GM12872 (cell line): ENCODE measurements at regions not wholly inside any gene's neighbourhood (a gene's known extent, or its start where the extent isn't known, plus 50 kb on each side); places are given as distances from the start of the nearest gene placed in this dataset.

ENCODE experiments used
- TF ChIP-seq, protein P1 (sequence below): IDR thresholded peaks from 3 replicates; pipeline ENCODE4 v1.5.1; 2011; ENCODE audit warnings: low read depth, mild to moderate bottlenecking, low read length, moderate library complexity; ENCODE audit not compliant: insufficient read depth

GRCh38 chr2:42897358-42897757 is 105.0 kb upstream of the HAAO start:
- TF ChIP-seq, protein P1, sequence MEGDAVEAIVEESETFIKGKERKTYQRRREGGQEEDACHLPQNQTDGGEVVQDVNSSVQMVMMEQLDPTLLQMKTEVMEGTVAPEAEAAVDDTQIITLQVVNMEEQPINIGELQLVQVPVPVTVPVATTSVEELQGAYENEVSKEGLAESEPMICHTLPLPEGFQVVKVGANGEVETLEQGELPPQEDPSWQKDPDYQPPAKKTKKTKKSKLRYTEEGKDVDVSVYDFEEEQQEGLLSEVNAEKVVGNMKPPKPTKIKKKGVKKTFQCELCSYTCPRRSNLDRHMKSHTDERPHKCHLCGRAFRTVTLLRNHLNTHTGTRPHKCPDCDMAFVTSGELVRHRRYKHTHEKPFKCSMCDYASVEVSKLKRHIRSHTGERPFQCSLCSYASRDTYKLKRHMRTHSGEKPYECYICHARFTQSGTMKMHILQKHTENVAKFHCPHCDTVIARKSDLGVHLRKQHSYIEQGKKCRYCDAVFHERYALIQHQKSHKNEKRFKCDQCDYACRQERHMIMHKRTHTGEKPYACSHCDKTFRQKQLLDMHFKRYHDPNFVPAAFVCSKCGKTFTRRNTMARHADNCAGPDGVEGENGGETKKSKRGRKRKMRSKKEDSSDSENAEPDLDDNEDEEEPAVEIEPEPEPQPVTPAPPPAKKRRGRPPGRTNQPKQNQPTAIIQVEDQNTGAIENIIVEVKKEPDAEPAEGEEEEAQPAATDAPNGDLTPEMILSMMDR: no peak

DNA sequence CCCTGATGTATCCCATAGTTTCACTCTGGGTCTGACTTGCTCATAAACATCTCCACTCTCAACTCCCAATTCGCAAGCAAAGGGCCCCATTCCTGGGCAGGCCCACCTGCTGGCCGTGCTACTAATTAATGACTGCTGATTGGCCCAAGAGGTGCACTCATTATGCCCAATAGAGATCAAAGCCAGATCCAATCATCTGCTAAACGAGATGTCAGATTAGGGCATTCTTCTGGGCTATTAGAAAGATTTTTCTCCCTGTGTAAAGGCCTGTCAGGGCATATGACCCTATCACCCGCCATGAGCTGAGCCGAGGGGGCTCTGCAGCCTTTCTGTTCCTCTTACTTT is 103.4 kb upstream of the HAAO start:
- TF ChIP-seq, protein P1: no peak

DNA sequence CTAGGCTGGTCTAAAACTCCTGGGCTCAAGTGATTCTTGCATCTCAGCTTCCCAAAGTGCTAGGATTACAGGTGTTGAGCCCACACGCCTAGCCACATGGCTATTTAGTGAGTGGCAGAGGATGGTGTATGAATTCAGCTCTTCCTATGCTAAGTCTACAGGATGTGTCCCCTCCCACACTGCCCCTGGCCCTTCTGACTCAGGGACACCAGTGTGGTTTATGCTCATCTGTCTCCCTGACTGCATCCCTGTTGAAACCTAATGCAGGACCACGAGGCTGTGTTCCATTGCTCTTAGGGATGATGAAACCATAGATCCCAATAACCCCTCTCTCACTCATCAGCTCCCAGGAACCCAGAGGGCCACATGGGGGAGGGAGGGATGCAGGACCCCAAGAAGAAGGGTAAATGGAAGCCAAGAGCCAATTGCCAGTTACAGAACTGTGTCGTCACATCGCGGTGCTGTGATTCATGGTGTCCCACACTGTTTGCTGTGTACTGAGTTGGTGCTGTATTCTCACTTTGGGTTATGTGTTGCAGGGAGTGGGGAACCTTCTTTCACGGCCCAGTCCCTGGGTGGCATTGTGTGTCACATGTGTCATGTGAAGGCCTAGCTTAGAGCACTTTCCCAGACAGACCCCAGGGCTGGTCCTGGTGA is 102.9 kb upstream of the HAAO start:
- TF ChIP-seq, protein P1: no peak

DNA sequence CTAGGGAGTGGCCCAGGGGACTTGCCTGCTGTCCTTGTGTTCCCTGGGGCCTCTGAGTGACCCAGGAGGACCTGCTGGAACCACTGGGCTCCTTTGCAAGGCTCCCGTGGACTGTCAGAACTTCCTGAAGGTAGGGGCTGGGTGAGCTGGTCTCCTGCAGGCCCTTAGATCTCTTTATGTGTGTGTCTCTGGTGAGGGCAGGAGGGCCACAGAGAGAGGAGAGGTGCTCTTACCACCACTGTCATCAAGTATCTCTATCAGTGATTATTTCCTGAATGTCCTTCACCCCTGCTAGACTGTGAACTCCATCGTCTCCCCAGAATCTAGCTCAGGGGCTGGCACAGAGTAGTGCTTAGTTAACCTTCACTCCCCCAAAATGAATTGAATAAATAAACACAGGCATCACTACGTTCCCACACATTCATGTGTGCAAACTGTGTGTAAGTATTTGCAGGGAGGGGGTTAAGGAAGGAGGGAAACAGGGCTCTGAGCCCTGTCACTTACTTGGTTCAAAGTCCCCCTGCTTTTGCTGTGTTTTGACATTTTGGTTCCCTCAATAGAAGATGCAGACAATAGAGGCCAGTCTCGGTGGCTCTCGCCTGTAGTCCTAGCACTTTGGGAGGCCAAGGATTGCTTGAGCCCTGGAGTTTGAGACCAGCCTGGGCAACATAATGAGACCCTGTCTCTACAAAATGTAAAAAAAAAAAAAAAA is 100.8 kb upstream of the HAAO start:
- TF ChIP-seq, protein P1: no peak

GRCh38 chr2:42890791-42891355 is 98.5 kb upstream of the HAAO start:
- TF ChIP-seq, protein P1: no peak

DNA sequence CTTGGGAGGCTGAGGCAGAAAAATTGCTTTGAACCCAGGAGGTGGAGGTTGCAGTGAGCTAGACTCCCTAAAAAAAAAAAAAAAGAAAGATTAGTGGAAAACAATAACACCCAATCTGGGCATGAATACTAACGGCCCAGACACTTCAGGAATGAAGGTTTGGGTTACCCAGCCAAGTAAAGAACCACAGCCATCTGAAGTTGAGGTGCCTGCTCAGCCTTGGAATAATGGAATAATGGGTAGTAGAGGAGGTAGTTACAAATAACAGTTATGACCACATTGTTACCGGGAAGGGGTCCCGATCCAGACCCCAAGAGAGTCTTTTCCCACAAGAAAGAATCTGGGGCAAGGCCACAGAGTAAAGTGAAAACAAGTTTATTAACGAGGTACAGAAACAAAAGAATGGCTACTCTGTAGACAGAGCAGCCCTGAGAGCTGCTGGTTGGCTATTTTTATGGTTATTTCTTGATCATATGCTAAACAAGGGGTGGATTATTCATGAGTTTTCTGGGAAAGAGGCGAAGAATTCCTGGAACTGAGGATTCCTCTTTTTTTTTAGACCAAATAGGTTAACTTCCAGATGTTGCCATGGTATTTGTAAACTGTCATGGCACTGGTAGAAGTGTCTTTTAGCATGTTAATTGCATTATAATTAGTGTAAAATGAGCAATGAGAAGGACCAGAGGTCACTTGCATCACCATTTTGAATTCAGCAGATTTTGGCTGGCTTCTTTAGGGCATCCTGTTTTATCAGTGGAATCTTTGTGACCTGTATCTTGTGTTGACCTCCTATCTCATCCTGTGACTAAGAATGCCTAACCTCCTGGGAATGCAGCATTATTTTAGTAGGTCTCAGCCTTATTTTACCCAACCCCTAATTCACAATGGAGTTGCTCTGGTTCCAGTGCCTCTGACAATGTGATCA is 96.2 kb upstream of the HAAO start:
- TF ChIP-seq, protein P1: no peak

DNA sequence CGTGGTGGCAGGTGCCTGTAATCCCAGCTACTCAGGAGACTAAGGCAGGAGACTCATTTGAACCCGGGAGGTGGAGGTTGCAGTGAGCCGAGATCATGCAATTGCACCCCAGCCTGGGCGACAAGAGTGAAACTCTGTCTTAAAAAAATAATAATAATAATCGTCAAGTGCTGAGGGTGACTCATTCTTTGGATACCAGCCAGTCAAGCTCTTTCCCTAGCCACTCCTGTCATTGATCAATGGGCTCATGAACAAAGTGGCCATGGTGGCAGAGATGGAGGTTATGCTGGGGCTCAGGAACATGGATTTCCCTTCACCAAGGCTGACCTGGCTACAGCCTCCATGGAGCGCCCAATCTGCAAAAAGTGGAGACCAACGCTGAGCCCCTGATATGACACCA is 94.5 kb upstream of the HAAO start:
- TF ChIP-seq, protein P1: no peak
